GM12875 (cell line): ENCODE measurements at regions not wholly inside any gene's neighbourhood (a gene's known extent, or its start where the extent isn't known, plus 50 kb on each side); places are given as distances from the start of the nearest gene placed in this dataset.

Source experiments
- H3K4me3 ChIP-seq: one replicate; pipeline ENCODE4 v1.5.1; 2011; ENCODE audit warnings: low read depth, low read length, control low read depth
- TF ChIP-seq, protein P1 (sequence below): IDR thresholded peaks from 2 replicates; pipeline ENCODE4 v1.5.1; 2011; ENCODE audit warnings: low read depth, mild to moderate bottlenecking, control low read depth, inconsistent platforms, low read length, moderate library complexity, borderline replicate concordance; ENCODE audit not compliant: insufficient read depth

DNA sequence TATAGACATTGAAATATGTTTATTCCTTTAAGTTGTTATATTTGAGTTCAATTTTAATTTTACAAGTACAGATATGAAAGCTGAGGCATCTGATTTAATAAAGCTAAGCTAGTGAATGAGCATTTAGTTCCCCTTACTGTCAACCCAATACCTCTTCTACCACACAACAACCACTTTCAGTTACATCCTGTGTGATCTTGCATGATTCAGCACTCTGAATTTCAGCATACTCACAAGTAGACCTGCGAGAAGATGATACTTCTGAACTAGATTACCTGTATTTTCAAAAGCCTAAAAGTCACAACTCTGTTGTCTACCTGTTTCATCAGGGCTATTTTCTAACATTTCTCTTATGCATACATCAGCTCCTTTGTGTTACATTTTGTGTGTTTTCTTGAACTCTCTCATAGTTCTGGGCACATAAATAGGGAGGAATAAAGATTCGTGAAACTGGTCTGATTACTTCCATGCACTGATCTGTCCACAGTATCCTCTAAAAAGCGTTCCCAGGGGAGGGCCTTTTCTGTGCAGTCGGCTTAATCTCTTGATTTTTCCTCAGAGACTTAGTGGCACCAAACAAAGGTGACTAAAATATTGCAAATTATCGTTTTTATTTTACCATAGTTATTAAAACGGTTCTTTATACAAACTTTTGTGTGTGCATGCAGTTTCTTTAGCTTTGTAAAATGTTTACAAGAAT lies 2025.5 kb upstream of the NUDT12 start:
- TF ChIP-seq, protein P1, sequence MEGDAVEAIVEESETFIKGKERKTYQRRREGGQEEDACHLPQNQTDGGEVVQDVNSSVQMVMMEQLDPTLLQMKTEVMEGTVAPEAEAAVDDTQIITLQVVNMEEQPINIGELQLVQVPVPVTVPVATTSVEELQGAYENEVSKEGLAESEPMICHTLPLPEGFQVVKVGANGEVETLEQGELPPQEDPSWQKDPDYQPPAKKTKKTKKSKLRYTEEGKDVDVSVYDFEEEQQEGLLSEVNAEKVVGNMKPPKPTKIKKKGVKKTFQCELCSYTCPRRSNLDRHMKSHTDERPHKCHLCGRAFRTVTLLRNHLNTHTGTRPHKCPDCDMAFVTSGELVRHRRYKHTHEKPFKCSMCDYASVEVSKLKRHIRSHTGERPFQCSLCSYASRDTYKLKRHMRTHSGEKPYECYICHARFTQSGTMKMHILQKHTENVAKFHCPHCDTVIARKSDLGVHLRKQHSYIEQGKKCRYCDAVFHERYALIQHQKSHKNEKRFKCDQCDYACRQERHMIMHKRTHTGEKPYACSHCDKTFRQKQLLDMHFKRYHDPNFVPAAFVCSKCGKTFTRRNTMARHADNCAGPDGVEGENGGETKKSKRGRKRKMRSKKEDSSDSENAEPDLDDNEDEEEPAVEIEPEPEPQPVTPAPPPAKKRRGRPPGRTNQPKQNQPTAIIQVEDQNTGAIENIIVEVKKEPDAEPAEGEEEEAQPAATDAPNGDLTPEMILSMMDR = no peak
- no peak overlapping the region for H3K4me3 ChIP-seq

DNA sequence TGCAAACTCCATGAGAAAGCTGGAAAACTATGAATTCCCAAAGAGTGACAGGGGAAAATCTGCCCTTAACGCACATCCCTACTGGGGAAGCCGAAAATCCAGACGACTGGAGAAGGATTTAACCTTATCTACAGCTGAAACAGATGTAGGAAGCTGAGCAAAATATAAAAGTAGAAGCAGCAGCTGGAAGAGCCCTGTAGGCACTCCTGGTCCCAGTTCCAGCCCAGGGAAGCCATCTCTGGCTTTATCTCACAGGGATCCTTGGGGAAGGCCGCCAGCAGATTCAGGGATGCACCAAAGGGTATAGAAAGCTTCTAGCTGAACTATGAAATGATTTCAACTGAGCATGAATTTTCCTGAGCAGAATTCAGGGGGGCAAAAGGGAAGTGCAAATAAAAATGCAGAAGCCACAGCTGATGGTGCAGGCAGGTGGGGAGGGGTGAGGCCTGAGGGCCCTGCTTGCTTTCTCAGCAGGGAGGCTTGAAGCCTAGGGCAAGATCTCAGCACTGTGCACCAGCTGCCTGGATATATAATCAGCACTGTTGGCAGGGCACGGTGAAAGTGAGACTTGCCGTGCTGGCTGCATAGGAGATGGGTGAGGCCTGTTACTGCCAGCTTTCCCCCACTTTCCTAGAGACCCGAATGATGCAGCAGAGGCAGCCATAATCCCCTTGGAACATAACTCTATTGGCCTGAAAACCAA lies 2019.5 kb upstream of the NUDT12 start:
- TF ChIP-seq, protein P1 = no peak
- no peak overlapping the region for H3K4me3 ChIP-seq

- TF ChIP-seq, protein P1 = no peak
- no peak overlapping the region for H3K4me3 ChIP-seq
Observed at GRCh38 chr5:105573575-105573974, 2011.0 kb upstream of the NUDT12 start.

DNA sequence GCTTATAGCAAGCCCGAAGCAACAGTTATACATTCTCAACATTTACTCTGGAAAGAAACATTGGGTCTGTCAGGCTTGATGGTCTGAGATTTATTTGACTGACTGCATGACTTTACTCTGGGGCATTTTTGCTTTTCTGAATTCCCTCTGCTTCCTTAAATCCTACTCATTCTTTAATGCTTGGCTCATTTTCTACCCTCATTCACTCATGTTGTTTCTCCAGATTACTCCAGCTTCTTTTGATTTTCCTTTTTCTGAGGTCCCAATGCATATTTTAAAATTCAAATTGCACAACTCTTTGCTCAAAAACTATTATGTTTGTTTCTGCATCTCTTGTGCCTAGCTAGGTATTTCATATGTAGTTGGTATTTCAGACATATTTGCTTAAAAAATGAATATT lies 2002.9 kb upstream of the NUDT12 start:
- TF ChIP-seq, protein P1 = no peak
- H3K4me3 ChIP-seq = no peak overlapping the region

GRCh38 chr5:105563842-105564241 lies 2001.3 kb upstream of the NUDT12 start:
- no peak overlapping the region for H3K4me3 ChIP-seq
- TF ChIP-seq, protein P1 = no peak

DNA sequence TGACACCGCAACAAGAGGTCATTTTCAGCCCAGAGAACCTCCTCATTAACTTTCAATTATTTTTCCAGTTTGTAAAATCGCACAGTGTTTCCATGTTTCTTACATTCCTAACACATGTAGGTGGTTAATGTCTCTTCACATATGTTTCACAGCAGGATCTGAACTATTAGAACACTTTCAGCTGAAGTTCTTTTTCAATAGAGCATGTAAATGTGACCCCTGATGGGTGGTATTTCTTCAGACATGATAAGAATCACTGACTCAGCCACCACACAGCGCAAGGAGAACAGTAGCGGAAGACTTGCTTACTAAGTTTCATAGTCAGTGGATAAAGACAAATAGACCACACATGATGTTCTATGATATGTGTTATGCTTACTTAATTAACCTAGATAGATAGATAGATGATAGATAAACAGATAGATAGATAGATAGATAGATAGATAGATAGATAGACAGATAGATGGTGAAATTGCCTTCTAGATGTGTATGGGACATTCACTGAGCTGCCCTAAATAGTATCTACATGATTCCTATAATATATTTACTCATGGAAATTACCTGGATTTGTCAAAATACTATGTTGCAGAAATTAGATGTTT lies 1992.1 kb upstream of the NUDT12 start:
- TF ChIP-seq, protein P1 = no peak
- H3K4me3 ChIP-seq = no peak overlapping the region
